ENCODE measurements at regions not wholly inside any gene's neighbourhood (a gene's known extent, or its start where the extent isn't known, plus 50 kb on each side); places are given as distances from the start of the nearest gene placed in this dataset.
"Not testable (repeated sequence)": the region's sequence is repeated elsewhere in the genome, so short reads cannot be mapped to it uniquely, and the experiment has no call there.

DNA sequence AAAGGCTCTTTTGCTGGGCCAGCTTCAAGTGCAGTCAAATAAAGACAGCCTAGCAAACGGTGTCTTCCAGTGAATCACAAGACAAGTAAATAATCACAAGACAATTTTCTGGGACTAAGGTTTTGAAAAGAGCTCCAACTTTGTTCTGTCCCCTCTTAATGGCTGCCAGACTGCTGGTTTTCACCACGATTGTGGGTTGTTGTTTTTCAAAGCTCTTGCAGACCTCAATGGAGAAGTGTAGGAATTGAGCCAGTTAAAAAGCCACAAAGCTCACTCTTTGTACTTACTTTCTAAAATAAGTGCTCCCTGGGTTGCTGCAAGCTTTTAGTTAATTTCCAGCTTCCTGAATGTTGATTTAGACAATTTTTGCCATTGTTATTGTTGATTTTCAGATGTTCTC, 405.8 kb upstream of the HTR2C start:
- H3K36me3 ChIP-seq, result no peaks in the 10 kb centered on the region
- H3K9me3 ChIP-seq, result no peaks in the 10 kb centered on the region
- H3K27ac ChIP-seq, result no peak overlapping the region
- no peak for TF ChIP-seq POLR2A (IDR thresholded peaks at IDR 0.05)
- no peak for TF ChIP-seq EP300 (IDR thresholded peaks at IDR 0.05)
- TF ChIP-seq POLR2AphosphoS5 (IDR thresholded peaks at IDR 0.05), result no peak
- TF ChIP-seq, protein P1, sequence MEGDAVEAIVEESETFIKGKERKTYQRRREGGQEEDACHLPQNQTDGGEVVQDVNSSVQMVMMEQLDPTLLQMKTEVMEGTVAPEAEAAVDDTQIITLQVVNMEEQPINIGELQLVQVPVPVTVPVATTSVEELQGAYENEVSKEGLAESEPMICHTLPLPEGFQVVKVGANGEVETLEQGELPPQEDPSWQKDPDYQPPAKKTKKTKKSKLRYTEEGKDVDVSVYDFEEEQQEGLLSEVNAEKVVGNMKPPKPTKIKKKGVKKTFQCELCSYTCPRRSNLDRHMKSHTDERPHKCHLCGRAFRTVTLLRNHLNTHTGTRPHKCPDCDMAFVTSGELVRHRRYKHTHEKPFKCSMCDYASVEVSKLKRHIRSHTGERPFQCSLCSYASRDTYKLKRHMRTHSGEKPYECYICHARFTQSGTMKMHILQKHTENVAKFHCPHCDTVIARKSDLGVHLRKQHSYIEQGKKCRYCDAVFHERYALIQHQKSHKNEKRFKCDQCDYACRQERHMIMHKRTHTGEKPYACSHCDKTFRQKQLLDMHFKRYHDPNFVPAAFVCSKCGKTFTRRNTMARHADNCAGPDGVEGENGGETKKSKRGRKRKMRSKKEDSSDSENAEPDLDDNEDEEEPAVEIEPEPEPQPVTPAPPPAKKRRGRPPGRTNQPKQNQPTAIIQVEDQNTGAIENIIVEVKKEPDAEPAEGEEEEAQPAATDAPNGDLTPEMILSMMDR (IDR thresholded peaks at IDR 0.05), result no peak
- H3K4me3 ChIP-seq, result no peak overlapping the region
- WGBS, 2 donors (ENCODE audit: low coverage in 1 of 2), result 11 to 23% methylated on average over 1 to 2 of the region's 2 CpGs
- no peaks in the 10 kb centered on the region for H3K4me1 ChIP-seq
- no peaks in the 10 kb centered on the region for H3K27me3 ChIP-seq
- no peak for ATAC-seq

DNA sequence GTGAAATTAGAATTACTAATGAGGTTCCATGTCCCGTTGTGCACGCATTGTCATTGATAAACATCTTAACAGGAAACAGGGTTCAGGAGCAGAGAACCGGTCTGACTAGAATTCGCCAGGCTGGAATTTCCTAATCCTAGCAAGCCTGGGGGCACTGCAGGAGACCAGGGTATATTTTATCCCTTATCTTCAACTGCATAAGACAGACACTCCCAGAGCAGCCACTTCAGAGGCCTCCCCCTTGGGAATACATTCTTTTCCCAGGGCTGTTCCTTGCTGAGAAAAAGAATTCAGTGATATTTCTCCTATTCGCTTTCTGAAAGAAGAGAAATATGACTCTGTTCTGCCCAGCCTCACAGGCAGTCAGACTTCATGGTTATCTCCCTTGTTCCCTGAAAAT, 416.6 kb upstream of the HTR2C start:
- H3K9me3 ChIP-seq, H3K4me1 ChIP-seq, H3K4me3 ChIP-seq, H3K27ac ChIP-seq, ATAC-seq, H3K36me3 ChIP-seq, H3K27me3 ChIP-seq: not testable (repeated sequence)
- 51 to 100% methylated on average over 1 to 3 of the region's 5 CpGs for WGBS, 2 donors (ENCODE audit: low coverage in 1 of 2)

DNA sequence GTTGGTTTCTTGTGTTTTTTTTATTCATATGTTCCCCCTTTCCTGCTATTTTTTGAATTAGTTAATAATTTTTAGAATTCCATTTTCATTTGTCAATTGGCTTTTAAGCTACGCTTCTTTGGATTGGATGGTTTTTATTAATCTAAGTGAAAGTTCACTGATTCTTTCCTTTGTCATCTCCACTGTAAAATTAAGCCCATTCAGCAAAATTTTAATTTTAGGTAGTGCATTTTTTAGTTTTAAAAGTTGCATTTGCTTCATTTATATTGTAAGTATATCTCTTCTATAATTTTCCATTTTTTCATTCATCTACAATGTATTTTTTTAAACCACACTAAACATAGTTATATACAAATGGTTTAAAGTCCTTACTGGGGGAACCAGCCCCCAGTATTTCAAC, 417.3 kb upstream of the HTR2C start:
- Histone ChIP-seq H3K27me3 (no peaks in the 10 kb centered on the region), H3K9me3 (no peaks in the 10 kb centered on the region), H3K4me1 (no peaks in the 10 kb centered on the region), H3K4me3 (no peak overlapping the region), H3K36me3 (no peaks in the 10 kb centered on the region), H3K27ac (no peak overlapping the region)
- no peak for ATAC-seq
- 88 to 100% methylated on average over 1 of the region's 1 CpG for WGBS, 2 donors (ENCODE audit: low coverage in 1 of 2)
- TF ChIP-seq, protein P1 (IDR thresholded peaks at IDR 0.05), result no peak
- TF ChIP-seq EP300 (IDR thresholded peaks at IDR 0.05), result no peak
- TF ChIP-seq POLR2AphosphoS5 (IDR thresholded peaks at IDR 0.05), result no peak
- TF ChIP-seq POLR2A (IDR thresholded peaks at IDR 0.05), result no peak

DNA sequence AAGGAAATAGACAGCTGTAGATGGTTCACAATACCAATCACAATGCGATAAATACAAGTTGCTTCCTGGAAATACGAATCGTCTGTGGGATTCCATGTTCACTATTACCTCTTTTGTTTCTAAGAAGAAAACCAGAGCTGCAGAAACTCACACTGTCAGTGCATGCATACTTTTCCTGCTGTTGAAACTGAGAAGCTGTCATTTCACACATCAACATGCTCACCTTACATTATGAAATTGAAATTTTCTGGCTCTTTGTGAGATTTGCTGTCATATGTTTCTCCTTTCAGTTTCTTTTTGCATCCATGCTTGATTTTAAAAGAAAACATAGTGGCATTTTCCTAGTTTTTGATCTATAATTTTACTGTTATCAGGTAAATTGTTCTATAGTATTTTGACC, 418.3 kb upstream of the HTR2C start:
- ATAC-seq, result no peak
- TF ChIP-seq POLR2A (IDR thresholded peaks at IDR 0.05), result no peak
- no peak for TF ChIP-seq EP300 (IDR thresholded peaks at IDR 0.05)
- no peak for TF ChIP-seq POLR2AphosphoS5 (IDR thresholded peaks at IDR 0.05)
- TF ChIP-seq, protein P1 (IDR thresholded peaks at IDR 0.05), result no peak
- H3K27me3 ChIP-seq, result no peaks in the 10 kb centered on the region
- no peaks in the 10 kb centered on the region for H3K4me1 ChIP-seq
- no peak overlapping the region for H3K27ac ChIP-seq
- H3K36me3 ChIP-seq, result no peaks in the 10 kb centered on the region
- no peaks in the 10 kb centered on the region for H3K9me3 ChIP-seq
- 90 to 100% methylated on average over 3 of the region's 3 CpGs for WGBS, 2 donors (ENCODE audit: low coverage in 1 of 2)
- no peak overlapping the region for H3K4me3 ChIP-seq

DNA sequence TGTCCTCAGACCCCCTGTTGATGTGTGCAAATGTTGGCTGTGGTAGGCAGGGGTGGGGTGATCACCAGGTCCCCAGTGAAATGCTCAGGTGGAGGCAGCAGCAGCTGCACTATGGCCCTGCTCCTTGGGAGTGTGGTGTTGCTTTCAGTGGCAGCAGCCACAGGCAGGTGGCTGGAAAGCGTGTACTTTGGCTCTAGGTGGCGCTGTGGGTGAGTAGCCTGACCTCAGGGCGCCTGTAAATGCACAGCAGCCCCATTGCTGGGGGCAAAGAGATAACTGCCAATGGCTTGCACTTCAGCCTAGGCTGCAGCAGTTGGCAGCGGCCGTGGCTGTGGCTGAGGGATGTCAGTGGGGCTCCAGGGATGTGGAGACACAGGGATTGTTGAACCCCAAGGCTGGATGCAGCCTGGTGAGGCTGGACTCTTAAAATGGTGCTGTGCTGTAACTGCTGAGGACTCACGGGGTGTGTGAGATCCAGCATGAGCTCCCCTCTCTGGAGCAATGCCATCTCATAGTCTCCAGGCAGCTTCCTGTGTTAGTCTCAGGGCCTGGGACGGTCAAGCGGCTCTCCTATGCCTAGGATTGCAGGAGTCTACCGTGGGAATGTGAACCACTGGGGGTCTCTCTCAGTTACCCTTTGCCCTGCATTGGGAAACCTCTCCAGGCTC, 421.7 kb upstream of the HTR2C start:
- Histone ChIP-seq H3K4me1 (no peaks in the 10 kb centered on the region), H3K27ac (no peak overlapping the region), H3K27me3 (no peaks in the 10 kb centered on the region), H3K4me3 (no peak overlapping the region), H3K9me3 (no peaks in the 10 kb centered on the region), H3K36me3 (no peaks in the 10 kb centered on the region)
- WGBS, 2 donors (ENCODE audit: low coverage in 1 of 2), result 62% methylated on average over 3 of the region's 9 CpGs; no CpG with 5 or more reads in 1 of the 2 donors
- ATAC-seq, result no peak
- TF ChIP-seq POLR2A (IDR thresholded peaks at IDR 0.05) (no peak), POLR2AphosphoS5 (IDR thresholded peaks at IDR 0.05) (no peak), EP300 (IDR thresholded peaks at IDR 0.05) (no peak)
- TF ChIP-seq, protein P1 (IDR thresholded peaks at IDR 0.05), result no peak

Measured in gastroesophageal sphincter (tissue), 4 donors.